Progenitor cell of endocrine pancreas (in vitro differentiated cells): ENCODE measurements at regions not wholly inside any gene's neighbourhood (a gene's known extent, or its start where the extent isn't known, plus 50 kb on each side); places are given as distances from the start of the nearest gene placed in this dataset.

Experiments
- DNase-seq: peaks from one replicate; pipeline ENCODE4 v3.0.0; 2021; ENCODE audit warnings: low spot score; ENCODE audit not compliant: unreplicated experiment
- H3K27ac Mint-ChIP-seq: 2 replicates; pipeline ENCODE4 v1.8.0; 2021; ENCODE audit warnings: mild to moderate bottlenecking, moderate library complexity, mixed read lengths
- H3K27me3 Mint-ChIP-seq: 2 replicates; pipeline ENCODE4 v1.8.0; 2021; ENCODE audit warnings: mixed read lengths
- H3K36me3 Mint-ChIP-seq: 2 replicates; pipeline ENCODE4 v1.8.0; 2022; ENCODE audit warnings: mixed read lengths; ENCODE audit not compliant: insufficient read depth
- H3K4me1 Mint-ChIP-seq: 2 replicates; pipeline ENCODE4 v1.8.0; 2021; ENCODE audit warnings: low read depth, mixed read lengths
- H3K4me3 Mint-ChIP-seq: 2 replicates; pipeline ENCODE4 v1.8.0; 2021; ENCODE audit warnings: low read depth, mild to moderate bottlenecking, moderate library complexity, mixed read lengths
- H3K9me3 Mint-ChIP-seq: 2 replicates; pipeline ENCODE4 v1.8.0; 2021; ENCODE audit warnings: low read depth, mixed read lengths
- TF ChIP-seq, protein P1 (sequence below): fragments of 200-600 bp; sonication (generic); IDR thresholded peaks from one replicate; pipeline ENCODE4 v1.5.0; 2021; ENCODE audit warnings: antibody characterized with exemption, mild to moderate bottlenecking; ENCODE audit not compliant: unreplicated experiment

DNA sequence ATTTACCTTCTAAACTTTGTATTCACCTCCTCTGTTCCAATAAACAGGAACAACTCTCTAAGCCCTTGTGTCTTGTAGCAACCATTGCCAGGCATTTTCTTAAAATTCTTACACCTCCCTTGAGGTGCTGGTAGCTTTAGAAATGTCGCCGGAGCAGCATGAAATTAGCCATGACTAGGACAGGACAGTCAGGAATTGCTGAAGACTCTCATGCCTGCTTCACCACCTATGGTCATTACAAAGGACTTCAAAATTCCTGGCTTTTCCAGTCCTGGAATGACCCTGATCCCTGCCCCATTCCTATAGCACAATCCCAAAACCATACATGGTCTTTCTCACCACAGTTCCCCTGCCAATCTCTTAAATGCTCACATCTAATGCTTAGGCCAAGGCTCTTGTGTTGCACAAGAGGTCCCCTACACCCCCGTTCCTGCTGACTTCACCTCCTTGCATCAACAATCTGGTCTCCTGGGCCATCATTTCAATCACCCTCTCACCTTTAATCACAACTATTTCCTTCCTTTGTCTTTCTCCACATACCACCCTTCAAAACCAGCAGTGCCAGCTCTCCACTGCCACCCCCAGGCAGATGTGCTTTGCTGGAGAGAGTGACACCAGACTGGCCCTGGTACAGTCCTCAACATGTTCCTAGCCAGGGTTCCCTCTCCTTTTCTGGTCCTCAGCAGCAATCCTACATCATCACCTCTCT, 113.2 kb upstream of the TJP1 start:
- TF ChIP-seq, protein P1, sequence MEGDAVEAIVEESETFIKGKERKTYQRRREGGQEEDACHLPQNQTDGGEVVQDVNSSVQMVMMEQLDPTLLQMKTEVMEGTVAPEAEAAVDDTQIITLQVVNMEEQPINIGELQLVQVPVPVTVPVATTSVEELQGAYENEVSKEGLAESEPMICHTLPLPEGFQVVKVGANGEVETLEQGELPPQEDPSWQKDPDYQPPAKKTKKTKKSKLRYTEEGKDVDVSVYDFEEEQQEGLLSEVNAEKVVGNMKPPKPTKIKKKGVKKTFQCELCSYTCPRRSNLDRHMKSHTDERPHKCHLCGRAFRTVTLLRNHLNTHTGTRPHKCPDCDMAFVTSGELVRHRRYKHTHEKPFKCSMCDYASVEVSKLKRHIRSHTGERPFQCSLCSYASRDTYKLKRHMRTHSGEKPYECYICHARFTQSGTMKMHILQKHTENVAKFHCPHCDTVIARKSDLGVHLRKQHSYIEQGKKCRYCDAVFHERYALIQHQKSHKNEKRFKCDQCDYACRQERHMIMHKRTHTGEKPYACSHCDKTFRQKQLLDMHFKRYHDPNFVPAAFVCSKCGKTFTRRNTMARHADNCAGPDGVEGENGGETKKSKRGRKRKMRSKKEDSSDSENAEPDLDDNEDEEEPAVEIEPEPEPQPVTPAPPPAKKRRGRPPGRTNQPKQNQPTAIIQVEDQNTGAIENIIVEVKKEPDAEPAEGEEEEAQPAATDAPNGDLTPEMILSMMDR, result no peak
- no peaks in the 10 kb centered on the region for H3K27me3 Mint-ChIP-seq
- H3K4me3 Mint-ChIP-seq, result no peak overlapping the region
- H3K36me3 Mint-ChIP-seq, result no peaks in the 10 kb centered on the region
- no peak for DNase-seq
- peak overlapping the region; percentile 1 for H3K27ac Mint-ChIP-seq
- H3K9me3 Mint-ChIP-seq, result no peaks in the 10 kb centered on the region
- peaks cover 2% of the 10 kb centered on the region for H3K4me1 Mint-ChIP-seq

DNA sequence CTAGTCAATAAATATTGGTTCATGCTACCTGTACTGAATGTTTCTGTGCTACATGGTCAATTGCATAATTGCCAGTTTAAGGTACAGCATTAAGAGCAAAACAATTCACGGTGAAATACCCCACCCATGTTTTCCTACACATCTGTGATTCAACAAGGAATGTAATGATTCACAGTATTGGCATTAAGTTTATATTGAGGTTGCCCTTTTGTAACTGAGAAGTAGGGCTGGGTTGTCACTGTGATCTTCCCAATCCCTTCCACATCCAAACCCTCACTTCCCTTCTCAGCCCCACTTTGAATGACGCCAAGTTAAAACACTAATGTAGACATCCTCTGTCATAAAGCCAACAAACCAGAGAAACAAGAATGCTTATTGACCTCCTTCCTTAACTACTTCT, 112.0 kb upstream of the TJP1 start:
- Mint-ChIP-seq H3K4me3 (no peak overlapping the region), H3K27ac (no peak overlapping the region)

DNA sequence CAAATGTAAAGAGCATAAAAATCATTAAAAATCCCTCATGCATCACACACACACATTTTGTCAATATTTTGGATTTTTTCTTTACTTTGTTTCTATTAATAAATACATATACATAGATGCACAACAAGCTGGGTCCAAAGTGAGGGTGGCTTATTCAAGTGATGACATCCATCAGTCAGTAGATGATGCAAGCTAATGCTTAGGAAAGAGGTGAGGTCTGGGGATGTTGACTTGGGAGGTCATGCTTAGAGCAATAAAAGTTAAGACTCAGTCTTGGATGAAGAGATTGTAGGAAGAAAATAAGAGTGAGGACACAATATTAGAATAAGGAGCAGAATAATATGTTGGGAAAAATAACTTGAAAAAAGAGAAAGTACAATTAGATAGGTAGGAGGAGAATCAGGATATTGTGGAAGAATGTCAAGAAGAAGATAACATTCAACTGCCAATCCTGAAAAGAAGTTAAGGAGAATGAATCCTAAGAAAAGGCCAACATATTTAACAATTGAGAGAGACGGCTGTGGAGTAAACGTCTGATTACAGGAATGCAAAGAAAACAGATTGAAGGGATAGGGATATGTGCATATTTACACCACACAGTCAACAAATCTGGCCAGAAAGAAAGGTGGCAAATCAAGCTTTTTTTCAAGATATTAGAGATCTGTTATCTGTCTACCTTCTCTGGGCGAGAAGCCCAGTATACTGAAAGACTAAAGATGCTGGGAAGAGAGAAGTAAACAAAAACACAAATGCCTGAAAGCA, 111.0 kb upstream of the TJP1 start:
- TF ChIP-seq, protein P1, result no peak
- peaks cover 2% of the 10 kb centered on the region for H3K4me1 Mint-ChIP-seq
- H3K9me3 Mint-ChIP-seq, result no peaks in the 10 kb centered on the region
- H3K4me3 Mint-ChIP-seq, result no peak overlapping the region
- H3K36me3 Mint-ChIP-seq, result no peaks in the 10 kb centered on the region
- no peaks in the 10 kb centered on the region for H3K27me3 Mint-ChIP-seq
- no peak for DNase-seq
- H3K27ac Mint-ChIP-seq, result no peak overlapping the region

More for the DNA sequence above, 112.0 kb upstream of the TJP1 start:
- no peak for DNase-seq
- Mint-ChIP-seq H3K9me3 (no peaks in the 10 kb centered on the region), H3K36me3 (no peaks in the 10 kb centered on the region), H3K4me1 (peaks cover 2% of the 10 kb centered on the region), H3K27me3 (no peaks in the 10 kb centered on the region)
- TF ChIP-seq, protein P1, result no peak

DNA sequence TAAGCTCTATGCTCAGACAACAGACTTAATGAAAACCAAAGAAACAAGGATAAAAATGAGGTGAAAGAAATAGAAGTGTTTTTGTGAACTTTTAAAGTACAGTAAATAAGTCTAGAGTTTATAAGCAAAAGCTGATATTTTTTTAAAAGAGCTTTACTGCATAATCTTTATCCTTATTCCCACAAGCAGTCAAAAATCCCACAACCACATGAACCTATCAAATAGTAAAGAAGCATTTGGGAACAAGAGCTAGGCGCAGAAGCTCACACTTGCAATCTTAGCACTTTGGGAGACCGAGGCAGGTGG, 103.8 kb upstream of the TJP1 start:
- H3K4me1 Mint-ChIP-seq, result peaks cover 39% of the 10 kb centered on the region
- no peak for DNase-seq
- no peak overlapping the region for H3K4me3 Mint-ChIP-seq
- H3K36me3 Mint-ChIP-seq, result no peaks in the 10 kb centered on the region
- no peaks in the 10 kb centered on the region for H3K9me3 Mint-ChIP-seq
- peak overlapping the region; percentile 97 for H3K27ac Mint-ChIP-seq
- H3K27me3 Mint-ChIP-seq, result peaks cover 2% of the 10 kb centered on the region
- TF ChIP-seq, protein P1, result no peak

DNA sequence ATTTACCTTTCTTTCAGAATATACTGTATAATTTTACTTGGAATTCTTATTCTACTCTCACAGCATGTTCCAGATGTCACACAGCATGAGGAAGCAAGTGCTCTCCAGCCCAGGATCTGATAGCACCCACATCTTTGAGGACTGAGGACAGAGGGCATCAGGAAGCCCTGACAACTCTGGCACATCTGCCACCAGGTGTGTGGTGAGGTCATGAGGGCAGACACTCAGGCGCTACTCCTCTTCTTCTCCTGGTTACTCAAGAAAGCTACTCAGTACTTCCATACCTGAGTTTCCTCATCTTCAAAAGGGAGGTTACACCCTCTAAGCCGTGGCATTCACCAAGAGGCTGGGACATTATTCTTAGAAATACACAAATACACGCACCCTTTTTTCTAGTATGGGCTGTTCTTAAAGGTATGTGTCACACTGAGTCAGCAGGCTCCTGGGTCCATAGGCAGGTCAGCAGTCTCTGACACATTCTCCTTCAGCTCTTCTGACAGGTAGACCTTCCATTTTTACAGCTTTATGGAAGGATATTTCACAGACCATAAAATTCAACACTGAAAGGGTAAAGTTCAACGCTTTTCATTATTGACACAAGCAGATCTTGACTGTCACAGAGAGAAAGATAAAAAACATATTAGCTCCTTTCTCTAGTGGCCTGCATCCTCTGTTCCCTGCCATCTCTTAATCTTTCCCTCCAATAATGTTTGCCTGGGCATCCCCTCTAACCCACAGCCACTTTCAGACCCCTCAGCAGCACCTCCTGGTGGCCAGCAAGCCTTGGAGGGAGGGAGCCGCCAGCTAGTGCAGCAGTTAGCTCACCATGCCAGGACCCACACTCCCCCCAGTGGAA, 103.2 kb upstream of the TJP1 start:
- peak overlapping the region; percentile 97 for H3K27ac Mint-ChIP-seq
- H3K4me3 Mint-ChIP-seq, result no peak overlapping the region
- peaks cover 45% of the 10 kb centered on the region for H3K4me1 Mint-ChIP-seq
- DNase-seq, result peak; percentile 66
- no peaks in the 10 kb centered on the region for H3K9me3 Mint-ChIP-seq
- H3K36me3 Mint-ChIP-seq, result no peaks in the 10 kb centered on the region
- TF ChIP-seq, protein P1, result peak; percentile 85
- peaks cover 3% of the 10 kb centered on the region for H3K27me3 Mint-ChIP-seq
